Body of pancreas (tissue), 4 donors: ENCODE measurements at regions not wholly inside any gene's neighbourhood (a gene's known extent, or its start where the extent isn't known, plus 50 kb on each side); places are given as distances from the start of the nearest gene placed in this dataset.

Source experiments
- CTCF ChIP-seq, 7 experiments: fragments of 450-650 bp in 4 of 7; fragments of 200-600 bp in 3 of 7; sonication (generic) in 3 of 7; IDR thresholded peaks; one replicate each; pipeline ENCODE4 v1.5.1; 2016 to 2019; ENCODE audit warnings: antibody characterized with exemption in 7 of 7
- POLR2A ChIP-seq, 3 donors: fragments of 450-650 bp; IDR thresholded peaks; one replicate each; pipeline ENCODE4 v1.6.1; 2016; ENCODE audit warnings: antibody characterized with exemption in 3 of 3, mild to moderate bottlenecking in 2 of 3

GRCh38 chr5:172534229-172535107 lies 80.1 kb upstream of the SH3PXD2B start:
- TF ChIP-seq CTCF (IDR thresholded peaks at IDR 0.05) (no peak), POLR2A (IDR thresholded peaks at IDR 0.05) (no peak)
